Panc1 (cell line): ENCODE measurements at regions not wholly inside any gene's neighbourhood (a gene's known extent, or its start where the extent isn't known, plus 50 kb on each side); places are given as distances from the start of the nearest gene placed in this dataset.

Experiments used
- TF ChIP-seq, protein P1 (sequence below): fragments of 450-650 bp; IDR thresholded peaks from 2 replicates; pipeline ENCODE4 v1.5.1; 2017; ENCODE audit warnings: mild to moderate bottlenecking
- TF ChIP-seq, protein P2 (sequence below), 2 experiments: IDR thresholded peaks; 2 replicates each; pipeline ENCODE4 v1.6.1; 2011 to 2012; ENCODE audit warnings: low read depth in 2 of 2, control low read depth in 1 of 2, low read length in 1 of 2, mild to moderate bottlenecking in 1 of 2, moderate library complexity in 1 of 2; ENCODE audit not compliant: insufficient read depth in 1 of 2

DNA sequence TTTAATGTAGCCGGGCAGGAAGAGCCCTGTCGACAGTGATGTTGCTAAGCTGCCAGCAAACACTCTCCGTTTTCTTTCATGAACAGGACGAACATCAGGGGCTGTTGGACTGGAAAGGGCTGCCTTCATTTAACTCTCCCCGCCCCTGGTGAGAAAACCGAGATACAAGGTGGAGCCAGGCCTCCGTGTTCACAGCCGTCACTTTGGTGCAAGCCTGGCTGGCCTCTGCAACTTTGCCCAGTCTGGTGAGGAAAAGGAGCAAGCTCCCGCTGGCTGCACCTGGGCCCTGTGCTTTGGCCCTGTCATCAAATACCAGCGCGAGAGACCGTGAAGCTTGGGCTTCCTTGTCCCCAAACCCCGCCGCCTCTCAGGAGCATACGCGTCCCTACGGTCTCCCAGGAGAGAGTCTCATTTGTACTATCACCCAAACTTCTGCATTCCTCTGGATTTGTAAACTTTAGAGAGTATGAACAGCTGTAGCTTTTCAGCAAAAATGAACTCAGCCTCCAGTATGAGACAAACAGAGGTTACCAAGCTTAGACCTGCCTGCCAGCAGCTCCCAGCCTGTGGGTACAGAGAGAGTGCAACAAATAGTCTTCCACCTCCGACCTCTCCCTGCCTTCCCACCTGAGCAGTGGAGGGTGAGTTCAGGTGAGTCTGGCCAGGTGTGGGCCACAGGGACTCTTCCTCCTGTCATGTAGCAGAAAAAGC is 445.3 kb upstream of the MGMT start:
- TF ChIP-seq, protein P1, sequence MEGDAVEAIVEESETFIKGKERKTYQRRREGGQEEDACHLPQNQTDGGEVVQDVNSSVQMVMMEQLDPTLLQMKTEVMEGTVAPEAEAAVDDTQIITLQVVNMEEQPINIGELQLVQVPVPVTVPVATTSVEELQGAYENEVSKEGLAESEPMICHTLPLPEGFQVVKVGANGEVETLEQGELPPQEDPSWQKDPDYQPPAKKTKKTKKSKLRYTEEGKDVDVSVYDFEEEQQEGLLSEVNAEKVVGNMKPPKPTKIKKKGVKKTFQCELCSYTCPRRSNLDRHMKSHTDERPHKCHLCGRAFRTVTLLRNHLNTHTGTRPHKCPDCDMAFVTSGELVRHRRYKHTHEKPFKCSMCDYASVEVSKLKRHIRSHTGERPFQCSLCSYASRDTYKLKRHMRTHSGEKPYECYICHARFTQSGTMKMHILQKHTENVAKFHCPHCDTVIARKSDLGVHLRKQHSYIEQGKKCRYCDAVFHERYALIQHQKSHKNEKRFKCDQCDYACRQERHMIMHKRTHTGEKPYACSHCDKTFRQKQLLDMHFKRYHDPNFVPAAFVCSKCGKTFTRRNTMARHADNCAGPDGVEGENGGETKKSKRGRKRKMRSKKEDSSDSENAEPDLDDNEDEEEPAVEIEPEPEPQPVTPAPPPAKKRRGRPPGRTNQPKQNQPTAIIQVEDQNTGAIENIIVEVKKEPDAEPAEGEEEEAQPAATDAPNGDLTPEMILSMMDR: no peak
- TF ChIP-seq, protein P2, sequence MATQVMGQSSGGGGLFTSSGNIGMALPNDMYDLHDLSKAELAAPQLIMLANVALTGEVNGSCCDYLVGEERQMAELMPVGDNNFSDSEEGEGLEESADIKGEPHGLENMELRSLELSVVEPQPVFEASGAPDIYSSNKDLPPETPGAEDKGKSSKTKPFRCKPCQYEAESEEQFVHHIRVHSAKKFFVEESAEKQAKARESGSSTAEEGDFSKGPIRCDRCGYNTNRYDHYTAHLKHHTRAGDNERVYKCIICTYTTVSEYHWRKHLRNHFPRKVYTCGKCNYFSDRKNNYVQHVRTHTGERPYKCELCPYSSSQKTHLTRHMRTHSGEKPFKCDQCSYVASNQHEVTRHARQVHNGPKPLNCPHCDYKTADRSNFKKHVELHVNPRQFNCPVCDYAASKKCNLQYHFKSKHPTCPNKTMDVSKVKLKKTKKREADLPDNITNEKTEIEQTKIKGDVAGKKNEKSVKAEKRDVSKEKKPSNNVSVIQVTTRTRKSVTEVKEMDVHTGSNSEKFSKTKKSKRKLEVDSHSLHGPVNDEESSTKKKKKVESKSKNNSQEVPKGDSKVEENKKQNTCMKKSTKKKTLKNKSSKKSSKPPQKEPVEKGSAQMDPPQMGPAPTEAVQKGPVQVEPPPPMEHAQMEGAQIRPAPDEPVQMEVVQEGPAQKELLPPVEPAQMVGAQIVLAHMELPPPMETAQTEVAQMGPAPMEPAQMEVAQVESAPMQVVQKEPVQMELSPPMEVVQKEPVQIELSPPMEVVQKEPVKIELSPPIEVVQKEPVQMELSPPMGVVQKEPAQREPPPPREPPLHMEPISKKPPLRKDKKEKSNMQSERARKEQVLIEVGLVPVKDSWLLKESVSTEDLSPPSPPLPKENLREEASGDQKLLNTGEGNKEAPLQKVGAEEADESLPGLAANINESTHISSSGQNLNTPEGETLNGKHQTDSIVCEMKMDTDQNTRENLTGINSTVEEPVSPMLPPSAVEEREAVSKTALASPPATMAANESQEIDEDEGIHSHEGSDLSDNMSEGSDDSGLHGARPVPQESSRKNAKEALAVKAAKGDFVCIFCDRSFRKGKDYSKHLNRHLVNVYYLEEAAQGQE (IDR thresholded peaks at IDR 0.05; ENCODE audit: insufficient read depth in 1 of 2, low read depth in 2 of 2, low read length in 1 of 2): no peak
